BE2C (cell line): ENCODE measurements at regions not wholly inside any gene's neighbourhood (a gene's known extent, or its start where the extent isn't known, plus 50 kb on each side); places are given as distances from the start of the nearest gene placed in this dataset.

Experiments used
- DNase-seq: peaks from one replicate; pipeline ENCODE4 v3.0.0-alpha.2; 2020
- H3K27me3 ChIP-seq: fragments of 250-450 bp; sonication (Bioruptor Pico); 2 replicates; pipeline ENCODE4 v1.5.1; 2020; ENCODE audit warnings: mild to moderate bottlenecking
- H3K36me3 ChIP-seq: fragments of 250-450 bp; sonication (Bioruptor Pico); 2 replicates; pipeline ENCODE4 v1.5.1; 2020; ENCODE audit warnings: mild to moderate bottlenecking
- H3K4me1 ChIP-seq: fragments of 250-450 bp; sonication (Bioruptor Pico); 2 replicates; pipeline ENCODE4 v1.5.1; 2020
- H3K4me3 ChIP-seq: 2 replicates; pipeline ENCODE4 v1.5.1; 2011; ENCODE audit warnings: low read depth, low read length
- H3K9me3 ChIP-seq: fragments of 250-450 bp; sonication (Bioruptor Pico); 2 replicates; pipeline ENCODE4 v1.5.1; 2020
- CTCF ChIP-seq: IDR thresholded peaks from 2 replicates; pipeline ENCODE4 v1.5.1; 2012; ENCODE audit warnings: mild to moderate bottlenecking, low read depth, low read length

DNA sequence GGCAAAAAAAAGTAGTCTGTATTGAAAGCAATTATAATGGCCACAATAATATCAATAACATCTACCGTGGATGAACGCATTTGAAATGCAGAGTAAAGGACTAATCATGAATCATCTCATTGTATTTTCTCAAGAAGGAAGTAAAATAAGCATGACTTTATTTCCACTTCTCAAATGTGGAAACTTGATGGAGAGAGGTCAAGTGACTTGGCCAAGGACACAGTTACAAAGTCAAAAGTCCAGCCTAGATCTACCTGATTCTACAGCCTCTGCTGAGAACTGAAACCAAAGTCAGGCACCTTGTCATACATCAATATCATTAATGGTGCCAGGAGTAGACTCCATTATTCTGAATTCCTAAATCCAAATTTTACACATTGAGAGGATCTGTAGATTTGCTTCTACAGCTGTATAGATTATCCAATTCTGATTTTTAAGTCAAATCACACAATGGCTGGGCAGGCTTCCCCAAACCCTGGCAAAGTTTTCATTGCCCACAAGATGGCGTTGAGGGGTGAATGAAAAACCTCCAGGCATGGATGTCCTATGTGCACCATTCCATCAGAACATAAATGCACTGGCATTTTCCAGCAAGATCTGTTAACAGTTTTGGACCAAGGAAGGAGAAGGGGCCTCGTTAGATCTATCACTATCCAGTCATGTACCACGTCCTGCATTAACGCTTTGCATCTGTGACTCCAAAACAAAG lies 423.1 kb downstream of the MAFB start:
- H3K36me3 ChIP-seq, result no peaks in the 10 kb centered on the region
- no peak overlapping the region for H3K4me3 ChIP-seq
- no peaks in the 10 kb centered on the region for H3K9me3 ChIP-seq
- no peaks in the 10 kb centered on the region for H3K27me3 ChIP-seq
- DNase-seq, result peak; percentile 49
- TF ChIP-seq CTCF, result peak; percentile 65
- no peaks in the 10 kb centered on the region; the same call in 1 of the 2 replicates for H3K4me1 ChIP-seq

GRCh38 chr20:40262219-40262618 lies 426.8 kb downstream of the MAFB start:
- TF ChIP-seq CTCF, result no peak
- DNase-seq, result no peak
- no peaks in the 10 kb centered on the region; the same call in 1 of the 2 replicates for H3K4me1 ChIP-seq
- H3K4me3 ChIP-seq, result no peak overlapping the region
- no peaks in the 10 kb centered on the region for H3K9me3 ChIP-seq
- no peaks in the 10 kb centered on the region for H3K36me3 ChIP-seq
- no peaks in the 10 kb centered on the region for H3K27me3 ChIP-seq

DNA sequence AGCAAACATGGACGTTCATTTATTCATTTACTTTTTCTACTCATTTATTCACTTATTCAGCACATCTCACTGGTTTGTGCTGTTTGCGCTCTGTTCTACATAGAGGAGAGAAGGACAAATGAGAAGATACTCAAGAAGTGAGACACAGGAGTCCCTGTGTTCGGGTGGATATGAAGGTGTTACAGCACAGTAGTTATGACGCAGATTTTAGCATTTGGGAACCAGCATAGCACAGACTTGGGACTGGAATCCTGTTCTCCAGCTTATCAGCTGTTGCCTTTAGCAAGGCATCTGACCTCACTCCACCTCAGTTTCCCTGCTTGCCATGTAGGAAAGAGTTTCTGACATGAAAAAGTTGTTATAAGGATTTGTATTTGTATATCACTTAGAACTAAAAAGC lies 430.1 kb downstream of the MAFB start:
- no peak for TF ChIP-seq CTCF
- DNase-seq, result no peak
- no peak overlapping the region for H3K4me3 ChIP-seq

DNA sequence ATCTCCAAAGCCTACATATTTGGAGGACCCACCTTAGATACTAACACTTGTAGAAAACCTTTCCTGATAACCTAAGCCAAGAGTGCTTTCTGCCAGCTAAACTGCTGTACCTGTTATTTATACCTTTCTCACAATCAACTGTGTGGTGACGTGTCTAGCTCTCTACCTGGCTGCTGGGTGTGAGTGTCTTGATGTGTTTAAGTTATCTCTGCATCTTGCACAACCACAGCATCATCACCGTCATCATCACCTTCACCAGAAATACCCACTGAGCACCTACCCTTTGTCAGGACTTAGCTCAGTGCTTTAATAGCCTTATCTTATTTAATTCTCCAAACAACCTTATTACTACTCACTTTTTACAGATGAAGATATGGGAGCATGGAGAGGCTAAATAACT lies 431.3 kb downstream of the MAFB start:
- no peak for DNase-seq
- no peak for TF ChIP-seq CTCF
- Histone ChIP-seq H3K9me3 (no peaks in the 10 kb centered on the region), H3K4me1 (no peaks in the 10 kb centered on the region; the same call in 1 of the 2 replicates), H3K4me3 (no peak overlapping the region), H3K36me3 (no peaks in the 10 kb centered on the region), H3K27me3 (no peaks in the 10 kb centered on the region)

More for the DNA sequence above, 430.1 kb downstream of the MAFB start:
- Histone ChIP-seq H3K4me1 (no peaks in the 10 kb centered on the region; the same call in 1 of the 2 replicates), H3K36me3 (no peaks in the 10 kb centered on the region), H3K27me3 (no peaks in the 10 kb centered on the region), H3K9me3 (no peaks in the 10 kb centered on the region)

GRCh38 chr20:40255365-40255764 lies 433.7 kb downstream of the MAFB start:
- Histone ChIP-seq H3K9me3 (no peaks in the 10 kb centered on the region), H3K4me1 (no peaks in the 10 kb centered on the region), H3K4me3 (no peak overlapping the region), H3K27me3 (no peaks in the 10 kb centered on the region), H3K36me3 (no peaks in the 10 kb centered on the region)
- no peak for TF ChIP-seq CTCF
- DNase-seq, result no peak

GRCh38 chr20:40254023-40254772 lies 434.8 kb downstream of the MAFB start:
- no peaks in the 10 kb centered on the region for H3K27me3 ChIP-seq
- no peak for DNase-seq
- no peaks in the 10 kb centered on the region for H3K4me1 ChIP-seq
- no peak overlapping the region for H3K4me3 ChIP-seq
- H3K36me3 ChIP-seq, result no peaks in the 10 kb centered on the region
- TF ChIP-seq CTCF, result no peak
- H3K9me3 ChIP-seq, result no peaks in the 10 kb centered on the region
